ENCODE measurements at regions not wholly inside any gene's neighbourhood (a gene's known extent, or its start where the extent isn't known, plus 50 kb on each side); places are given as distances from the start of the nearest gene placed in this dataset.

DNA sequence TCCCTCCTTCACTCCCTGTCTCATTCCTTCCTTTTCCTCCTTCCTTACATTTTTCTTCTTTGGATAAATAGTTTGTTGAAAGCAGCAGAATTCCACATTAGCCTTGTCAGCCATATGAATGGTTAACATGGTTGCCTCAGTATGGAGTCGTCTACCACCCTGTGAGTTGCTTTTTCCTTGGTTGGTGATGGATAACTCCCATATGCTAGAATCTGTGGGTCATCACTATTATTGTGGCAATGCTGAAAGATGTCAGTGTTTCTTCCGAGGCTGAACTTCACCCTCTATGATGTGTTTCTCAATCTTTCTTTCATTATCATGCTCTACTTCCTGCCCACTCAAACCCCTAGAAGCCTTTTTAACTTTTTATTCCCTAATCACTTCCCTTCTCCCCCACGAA, 481.8 kb upstream of the KCNMB2 start:
- TF ChIP-seq TAF1 (IDR thresholded peaks at IDR 0.05; ENCODE audit: borderline replicate concordance, low read depth, low read length): no peak
- no peak for TF ChIP-seq POLR2A (IDR thresholded peaks at IDR 0.05; ENCODE audit: low read depth, low read length)
- no peak for TF ChIP-seq POLR2AphosphoS5 (IDR thresholded peaks at IDR 0.05; ENCODE audit: low read depth, low read length)
- DNase-seq (ENCODE audit: insufficient read length) (no peak), FAIRE-seq (no peak)

DNA sequence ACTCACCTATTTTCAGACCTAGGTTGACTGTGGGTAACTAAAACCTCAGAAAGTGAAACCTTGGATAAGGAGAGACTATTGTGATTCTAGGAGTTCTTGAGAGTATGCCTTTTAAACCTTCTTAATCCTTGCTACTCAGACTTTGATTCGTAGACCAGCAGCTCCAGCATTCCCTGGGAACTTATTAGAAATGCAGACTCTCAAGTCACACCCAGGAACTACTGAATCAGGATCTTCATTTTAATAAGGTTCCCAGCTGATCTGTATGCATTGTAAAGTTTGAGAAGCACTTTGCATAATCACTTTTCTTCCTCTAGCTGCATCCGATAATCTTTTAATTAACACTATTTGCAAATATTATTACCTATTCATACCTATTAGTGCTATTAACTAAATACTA, 480.3 kb upstream of the KCNMB2 start:
- FAIRE-seq (no peak), DNase-seq (ENCODE audit: insufficient read length) (no peak)
- no peak for TF ChIP-seq POLR2AphosphoS5 (IDR thresholded peaks at IDR 0.05; ENCODE audit: low read depth, low read length)
- no peak for TF ChIP-seq TAF1 (IDR thresholded peaks at IDR 0.05; ENCODE audit: borderline replicate concordance, low read depth, low read length)
- no peak for TF ChIP-seq POLR2A (IDR thresholded peaks at IDR 0.05; ENCODE audit: low read depth, low read length)

DNA sequence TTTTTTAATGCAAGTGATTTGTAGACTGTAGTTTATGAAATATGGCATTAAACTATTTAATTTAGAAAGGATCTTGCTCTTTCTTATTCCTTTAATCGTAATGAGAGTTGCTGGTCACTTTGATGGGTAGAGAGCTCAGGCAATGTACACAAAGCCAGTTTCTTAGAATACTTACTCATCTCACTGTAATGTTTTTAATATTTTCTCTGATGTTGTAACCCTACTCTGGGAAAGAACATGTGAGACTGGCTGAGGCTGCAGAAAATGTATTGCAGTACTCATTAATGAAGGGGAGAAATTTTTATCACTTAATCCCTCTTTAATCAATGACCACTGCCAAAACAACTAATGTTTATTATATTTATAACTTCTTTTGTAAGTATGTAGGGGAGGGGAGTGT, 479.4 kb upstream of the KCNMB2 start:
- FAIRE-seq (no peak), DNase-seq (ENCODE audit: insufficient read length) (no peak)
- TF ChIP-seq POLR2AphosphoS5 (IDR thresholded peaks at IDR 0.05; ENCODE audit: low read depth, low read length): no peak
- no peak for TF ChIP-seq POLR2A (IDR thresholded peaks at IDR 0.05; ENCODE audit: low read depth, low read length)
- TF ChIP-seq TAF1 (IDR thresholded peaks at IDR 0.05; ENCODE audit: borderline replicate concordance, low read depth, low read length): no peak

DNA sequence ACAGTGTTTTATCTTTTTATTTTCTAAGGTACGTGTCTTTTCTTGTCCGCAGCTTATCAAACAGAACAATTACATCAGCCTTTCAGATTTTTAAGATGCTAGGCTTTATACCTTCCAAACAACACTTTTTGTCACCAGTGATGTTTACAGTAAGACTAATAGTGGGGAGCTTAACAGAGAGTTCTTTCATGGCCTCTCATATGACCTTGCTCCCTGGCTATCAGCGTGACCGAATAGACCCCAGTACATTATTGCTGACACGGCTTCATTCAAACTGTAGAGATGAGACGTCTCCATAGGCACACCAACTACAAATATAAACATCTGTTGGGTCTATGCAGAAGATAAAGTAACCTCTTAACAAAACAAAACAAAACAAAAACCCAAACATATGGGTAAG, 477.6 kb upstream of the KCNMB2 start:
- DNase-seq (ENCODE audit: insufficient read length): no peak
- TF ChIP-seq TAF1 (IDR thresholded peaks at IDR 0.05; ENCODE audit: borderline replicate concordance, low read depth, low read length) (no peak), POLR2AphosphoS5 (IDR thresholded peaks at IDR 0.05; ENCODE audit: low read depth, low read length) (no peak), POLR2A (IDR thresholded peaks at IDR 0.05; ENCODE audit: low read depth, low read length) (no peak)
- no peak for FAIRE-seq

DNA sequence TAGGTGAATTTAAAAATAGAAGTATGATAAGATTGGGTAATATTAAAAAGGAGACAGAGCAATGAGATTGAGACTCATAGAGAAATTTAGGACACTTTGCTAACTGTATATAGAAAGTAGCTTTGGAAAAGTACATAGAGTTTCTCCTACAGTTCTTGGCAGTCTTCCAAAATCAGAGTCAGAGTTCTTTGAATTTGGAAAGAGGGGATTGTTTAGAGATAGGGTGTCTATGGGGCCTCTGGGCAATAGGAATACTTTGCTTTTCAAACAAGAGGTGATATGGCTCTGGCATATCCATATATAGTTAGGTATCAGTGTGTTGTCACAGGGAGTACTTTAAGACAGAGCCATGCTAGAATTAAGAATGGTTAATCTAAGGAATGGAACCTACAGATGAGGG, 477.1 kb upstream of the KCNMB2 start:
- no peak for TF ChIP-seq POLR2AphosphoS5 (IDR thresholded peaks at IDR 0.05; ENCODE audit: low read depth, low read length)
- TF ChIP-seq POLR2A (IDR thresholded peaks at IDR 0.05; ENCODE audit: low read depth, low read length): no peak
- TF ChIP-seq TAF1 (IDR thresholded peaks at IDR 0.05; ENCODE audit: borderline replicate concordance, low read depth, low read length): no peak
- FAIRE-seq (no peak), DNase-seq (ENCODE audit: insufficient read length) (no peak)

DNA sequence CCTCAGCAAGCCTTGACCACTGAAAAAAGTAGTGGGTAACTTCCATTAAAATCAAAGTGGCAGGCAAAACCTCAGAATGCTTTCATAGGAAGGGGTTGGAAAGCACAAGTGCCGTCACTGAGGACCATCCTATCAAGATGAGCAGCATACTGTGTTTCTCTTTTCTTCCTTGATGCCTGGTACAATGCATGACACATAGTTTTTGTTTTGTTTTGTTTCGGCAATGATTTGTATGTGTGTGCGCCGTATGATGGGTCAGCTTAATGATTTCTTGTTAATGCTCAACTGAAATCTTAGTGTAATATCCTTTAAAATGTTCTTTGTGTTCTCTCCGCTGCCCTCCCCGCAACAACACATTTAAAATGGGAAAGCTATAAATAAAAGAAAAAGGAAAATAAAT, 476.4 kb upstream of the KCNMB2 start:
- TF ChIP-seq POLR2AphosphoS5 (IDR thresholded peaks at IDR 0.05; ENCODE audit: low read depth, low read length): no peak
- no peak for TF ChIP-seq TAF1 (IDR thresholded peaks at IDR 0.05; ENCODE audit: borderline replicate concordance, low read depth, low read length)
- TF ChIP-seq POLR2A (IDR thresholded peaks at IDR 0.05; ENCODE audit: low read depth, low read length): no peak
- DNase-seq (ENCODE audit: insufficient read length) (no peak), FAIRE-seq (no peak)

DNA sequence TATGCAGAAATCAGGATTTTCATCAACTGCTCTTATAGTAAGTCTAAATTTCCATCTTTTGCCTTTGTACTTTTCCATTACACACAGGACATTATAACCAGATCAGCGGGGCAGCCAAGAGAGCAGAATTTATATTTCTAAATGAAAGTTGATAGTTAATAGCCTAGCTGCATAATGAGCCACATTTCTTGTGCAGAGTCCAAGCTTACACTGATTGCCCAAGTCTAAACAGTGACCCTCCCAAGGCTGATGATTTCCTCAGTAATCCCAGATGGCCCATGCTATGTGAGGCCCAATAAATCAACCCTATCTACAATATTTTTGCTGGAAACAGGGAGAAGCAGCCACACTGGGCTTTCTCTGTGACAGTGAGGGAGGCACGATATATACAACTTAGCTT, 475.8 kb upstream of the KCNMB2 start:
- DNase-seq (ENCODE audit: insufficient read length): no peak
- TF ChIP-seq POLR2AphosphoS5 (IDR thresholded peaks at IDR 0.05; ENCODE audit: low read depth, low read length) (no peak), POLR2A (IDR thresholded peaks at IDR 0.05; ENCODE audit: low read depth, low read length) (no peak), TAF1 (IDR thresholded peaks at IDR 0.05; ENCODE audit: borderline replicate concordance, low read depth, low read length) (no peak)
- no peak for FAIRE-seq

DNA sequence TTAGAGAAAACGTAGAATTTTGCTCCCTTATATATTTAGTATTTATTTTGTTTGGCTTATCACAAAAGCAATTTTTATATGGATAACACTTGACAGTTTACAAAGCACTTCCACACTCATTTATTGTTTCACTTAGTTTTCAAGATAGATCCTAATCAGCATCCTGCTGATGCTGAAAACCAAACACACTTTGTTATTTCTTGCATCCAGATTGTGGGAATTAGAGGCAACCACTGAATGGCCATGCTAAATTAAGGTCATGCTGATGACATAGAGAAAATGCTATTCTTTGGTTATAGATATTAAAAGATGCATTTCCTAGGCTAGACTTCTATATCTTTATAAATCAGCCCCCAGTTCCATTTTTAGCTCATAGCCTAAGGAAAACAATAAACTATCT, 474.1 kb upstream of the KCNMB2 start:
- TF ChIP-seq POLR2A (IDR thresholded peaks at IDR 0.05; ENCODE audit: low read depth, low read length) (no peak), TAF1 (IDR thresholded peaks at IDR 0.05; ENCODE audit: borderline replicate concordance, low read depth, low read length) (no peak), POLR2AphosphoS5 (IDR thresholded peaks at IDR 0.05; ENCODE audit: low read depth, low read length) (no peak)
- FAIRE-seq (no peak), DNase-seq (ENCODE audit: insufficient read length) (no peak)

DNA sequence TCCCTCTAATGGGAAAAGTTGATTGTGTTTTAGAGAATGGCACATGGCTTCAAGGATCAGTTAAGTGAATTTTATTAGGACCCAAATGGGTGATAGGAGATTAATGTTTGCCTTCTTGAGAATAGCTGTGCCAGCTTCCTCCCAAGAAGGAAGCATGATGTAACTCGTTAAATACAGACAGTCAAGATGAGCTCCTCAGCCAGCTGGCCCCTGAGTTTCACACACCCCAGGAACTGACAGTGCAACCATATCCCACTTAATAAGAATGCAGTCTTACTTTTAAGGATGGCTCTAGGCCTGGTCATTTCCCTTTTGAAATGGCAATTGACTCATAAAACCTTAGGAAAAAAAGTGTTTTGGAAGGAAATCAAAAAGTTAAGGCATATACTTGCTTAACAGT, 472.8 kb upstream of the KCNMB2 start:
- no peak for FAIRE-seq
- no peak for DNase-seq (ENCODE audit: insufficient read length)
- TF ChIP-seq POLR2AphosphoS5 (IDR thresholded peaks at IDR 0.05; ENCODE audit: low read depth, low read length): no peak

DNA sequence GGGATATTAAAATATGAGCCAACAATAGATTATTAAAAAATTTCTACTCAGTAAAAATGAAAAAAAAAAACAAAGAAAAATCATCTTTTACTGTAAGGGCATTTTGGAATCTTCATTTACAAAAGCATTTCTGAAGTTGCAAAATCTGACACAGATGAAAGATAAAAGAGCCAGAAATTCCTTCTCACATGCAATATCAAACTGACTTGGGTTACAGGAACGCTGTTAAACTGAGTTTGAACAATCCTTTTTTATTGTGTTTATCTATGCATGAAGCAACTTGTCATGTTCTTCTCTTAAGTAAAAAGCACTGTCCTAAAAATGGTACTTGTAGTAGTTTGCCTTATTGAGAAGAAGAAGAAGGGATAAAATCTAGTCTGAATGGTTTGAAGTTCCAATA, 468.5 kb upstream of the KCNMB2 start:
- DNase-seq (ENCODE audit: insufficient read length) (no peak), FAIRE-seq (no peak)
- TF ChIP-seq TAF1 (IDR thresholded peaks at IDR 0.05; ENCODE audit: borderline replicate concordance, low read depth, low read length): no peak
- TF ChIP-seq POLR2AphosphoS5 (IDR thresholded peaks at IDR 0.05; ENCODE audit: low read depth, low read length): no peak
- no peak for TF ChIP-seq POLR2A (IDR thresholded peaks at IDR 0.05; ENCODE audit: low read depth, low read length)

DNA sequence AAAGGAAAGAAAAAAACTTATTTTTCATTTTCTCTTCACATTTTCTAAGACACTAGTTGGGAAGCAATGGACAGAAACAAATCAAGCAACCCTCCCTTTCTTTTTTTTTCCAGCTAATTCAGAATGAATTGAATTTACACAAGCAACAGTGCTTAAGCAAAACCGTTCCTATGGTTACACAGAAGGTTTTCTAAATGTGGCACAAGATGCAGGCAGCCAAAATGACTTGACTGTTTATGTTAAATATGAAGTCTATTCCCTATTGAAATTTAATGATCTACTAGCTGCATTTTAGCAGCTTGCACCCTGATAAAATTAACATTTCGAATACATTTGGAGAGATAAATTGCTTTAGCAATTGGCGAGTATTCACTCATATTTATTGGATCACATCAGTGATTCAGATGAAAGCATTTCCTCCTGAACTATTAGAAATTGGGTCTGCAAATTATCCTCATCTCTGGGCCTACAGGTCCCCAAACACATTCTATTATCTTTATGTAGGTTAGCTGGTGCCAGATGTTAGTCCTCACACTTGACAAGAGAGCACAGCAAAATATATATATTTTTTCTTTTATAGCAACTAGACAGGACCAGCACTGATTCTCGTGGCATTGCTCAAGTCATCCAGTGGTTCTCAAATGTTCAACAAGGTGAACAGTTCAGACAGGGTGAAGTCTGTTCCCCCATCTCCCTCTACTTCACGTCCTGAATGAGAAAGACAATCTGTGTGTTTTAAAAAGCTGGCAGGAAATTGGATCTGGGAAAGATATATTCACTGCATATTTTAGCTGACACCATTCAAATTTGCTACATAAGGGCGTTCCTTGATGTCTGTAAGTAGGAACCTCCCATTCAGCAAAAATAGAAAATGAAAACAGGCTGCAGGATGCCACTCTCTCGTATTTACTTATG, 463.6 kb upstream of the KCNMB2 start:
- FAIRE-seq (no peak), DNase-seq (ENCODE audit: insufficient read length) (no peak)
- no peak for TF ChIP-seq POLR2AphosphoS5 (IDR thresholded peaks at IDR 0.05; ENCODE audit: low read depth, low read length)
- no peak for TF ChIP-seq POLR2A (IDR thresholded peaks at IDR 0.05; ENCODE audit: low read depth, low read length)
- no peak for TF ChIP-seq TAF1 (IDR thresholded peaks at IDR 0.05; ENCODE audit: borderline replicate concordance, low read depth, low read length)

DNA sequence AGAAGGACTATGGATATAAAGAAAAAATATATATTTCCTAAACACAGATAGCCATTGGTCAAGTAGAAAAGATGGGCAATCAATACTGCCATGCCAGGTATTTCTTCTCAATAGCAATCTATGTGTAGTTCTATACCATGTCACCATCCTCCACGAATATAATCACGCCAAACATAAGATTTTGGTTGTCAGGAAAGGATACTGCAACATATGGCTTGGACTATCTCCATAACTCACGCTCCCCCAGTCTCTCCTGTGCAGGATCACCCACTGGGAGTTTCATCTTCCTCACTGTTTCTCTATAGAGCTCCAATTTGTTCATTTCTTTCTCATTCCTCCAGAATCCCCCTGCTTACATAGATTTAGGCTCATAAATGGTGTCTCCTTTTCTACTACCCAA, 462.9 kb upstream of the KCNMB2 start:
- FAIRE-seq (no peak), DNase-seq (ENCODE audit: insufficient read length) (no peak)
- TF ChIP-seq POLR2A (IDR thresholded peaks at IDR 0.05; ENCODE audit: low read depth, low read length) (no peak), TAF1 (IDR thresholded peaks at IDR 0.05; ENCODE audit: borderline replicate concordance, low read depth, low read length) (no peak), POLR2AphosphoS5 (IDR thresholded peaks at IDR 0.05; ENCODE audit: low read depth, low read length) (no peak)
